Endothelial cell of umbilical vein (primary cell): ENCODE measurements at regions not wholly inside any gene's neighbourhood (a gene's known extent, or its start where the extent isn't known, plus 50 kb on each side); places are given as distances from the start of the nearest gene placed in this dataset.

Source experiments
- BruUV-seq: library from RNA; stranded (reverse); fragments of 400-500 nt; replicated peaks from 2 replicates; lab custom pipeline; 2021; lab: Mats Ljungman, UMichigan
- CTCF ChIA-PET: fragments of 300-600, 350-600 bp; sonication (Branson Sonifier 250); formaldehyde crosslinking; loops from one replicate; lab custom pipeline; 2021; ENCODE audit warnings: antibody characterized with exemption, inconsistent platforms; lab: Charles Lee
- POLR2A ChIA-PET: fragments of 300-600, 350-600 bp; sonication (Branson Sonifier 250); formaldehyde crosslinking; loops from one replicate; lab custom pipeline; 2021; ENCODE audit warnings: antibody characterized with exemption, inconsistent platforms; lab: Charles Lee
- DNase-seq: peaks from one replicate; pipeline ENCODE4 v3.0.0-alpha.2; 2011; ENCODE audit warnings: low read depth, low spot score
- FAIRE-seq: peaks from 2 replicates; lab custom pipeline; 2011; peaks lifted over from hg19 to GRCh38; lab: Jason Lieb, UNC
- H2AFZ ChIP-seq: 2 replicates; pipeline ENCODE4 v1.6.0; 2012; ENCODE audit warnings: low read depth, low read length, control low read depth, inconsistent platforms
- H3K27ac ChIP-seq: 2 replicates; pipeline ENCODE4 v1.5.1; 2011; ENCODE audit warnings: low read depth, mild to moderate bottlenecking, control low read depth, low read length, moderate library complexity; ENCODE audit not compliant: insufficient read depth
- H3K27me3 ChIP-seq, 2 experiments: 2 replicates each; pipeline versions ENCODE4 v1.6.0 to v1.6.1; 2011; ENCODE audit warnings: low read length in 2 of 2, mixed read lengths in 1 of 2; ENCODE audit not compliant: control insufficient read depth in 2 of 2, insufficient read depth in 2 of 2
- H3K36me3 ChIP-seq, 2 experiments: 2 replicates in 1 of 2; 3 replicates in 1 of 2; pipeline ENCODE4 v1.5.1; 2011; ENCODE audit warnings: low read length in 2 of 2, mild to moderate bottlenecking in 1 of 2, moderate library complexity in 1 of 2; ENCODE audit not compliant: control insufficient read depth in 2 of 2, insufficient read depth in 2 of 2; ENCODE audit errors: extremely low read depth in 1 of 2
- H3K4me1 ChIP-seq: 3 replicates; pipeline ENCODE4 v1.5.1; 2011; ENCODE audit warnings: mild to moderate bottlenecking, low read length; ENCODE audit not compliant: control insufficient read depth, insufficient read depth; ENCODE audit errors: extremely low read depth
- H3K4me2 ChIP-seq: 2 replicates; pipeline ENCODE4 v1.6.1; 2011; ENCODE audit warnings: low read length, control low read depth, mixed read lengths; ENCODE audit not compliant: insufficient read depth
- H3K4me3 ChIP-seq, 3 experiments: fragments of 200-600 bp in 1 of 3; sonication (generic), shearing (Covaris generic) in 1 of 3; replicated peaks in 1 of 3; 2 replicates each; pipeline ENCODE4 v1.5.1; 2011 to 2016; ENCODE audit warnings: control low read depth in 3 of 3, low read length in 3 of 3, mild to moderate bottlenecking in 2 of 3, inconsistent platforms in 1 of 3, low read depth in 1 of 3, moderate library complexity in 1 of 3; ENCODE audit not compliant: insufficient read depth in 1 of 3
- H3K79me2 ChIP-seq: 2 replicates; pipeline ENCODE4 v1.6.0; 2012; ENCODE audit warnings: low read length, inconsistent platforms; ENCODE audit not compliant: control insufficient read depth, insufficient read depth
- H3K9ac ChIP-seq: replicated peaks from 2 replicates; pipeline ENCODE3; 2011; ENCODE audit warnings: low read length, control low read depth; ENCODE audit not compliant: insufficient read depth; ENCODE audit errors: extremely low read depth
- H3K9me1 ChIP-seq: replicated peaks from 3 replicates; pipeline ENCODE4 v1.6.0; 2011; ENCODE audit warnings: mild to moderate bottlenecking, low read length; ENCODE audit not compliant: control insufficient read depth, insufficient read depth; ENCODE audit errors: extremely low read depth
- H3K9me3 ChIP-seq: replicated peaks from 2 replicates; pipeline ENCODE4 v1.5.1; 2012; ENCODE audit warnings: low read length, inconsistent platforms; ENCODE audit not compliant: control insufficient read depth, insufficient read depth
- H4K20me1 ChIP-seq: replicated peaks from 2 replicates; pipeline ENCODE3; 2011; ENCODE audit warnings: mild to moderate bottlenecking, low read length; ENCODE audit not compliant: control insufficient read depth, insufficient read depth; ENCODE audit errors: extremely low read depth
- EZH2 ChIP-seq: IDR thresholded peaks from 2 replicates; pipeline ENCODE4 v1.6.1; 2012; ENCODE audit warnings: borderline replicate concordance, low read depth, mild to moderate bottlenecking, moderate library complexity, low read length, inconsistent platforms; ENCODE audit not compliant: severe bottlenecking
- FOS ChIP-seq: IDR thresholded peaks from 2 replicates; pipeline ENCODE4 v1.6.1; 2011; ENCODE audit warnings: mild to moderate bottlenecking, low read length, moderate library complexity, borderline replicate concordance; ENCODE audit not compliant: insufficient read depth
- GATA2 ChIP-seq: IDR thresholded peaks from 2 replicates; pipeline ENCODE4 v1.7.0; 2011; ENCODE audit warnings: low read depth, mild to moderate bottlenecking, moderate library complexity, mixed read lengths, low read length; ENCODE audit not compliant: insufficient read length, insufficient read depth
- JUN ChIP-seq: IDR thresholded peaks from 2 replicates; pipeline ENCODE4 v1.6.1; 2011; ENCODE audit warnings: borderline replicate concordance, low read depth; ENCODE audit not compliant: insufficient read length, insufficient read depth
- MYC ChIP-seq: IDR thresholded peaks from one replicate; pipeline ENCODE4 v1.6.1; 2011; ENCODE audit warnings: mild to moderate bottlenecking, low read depth, low read length
- POLR2A ChIP-seq: IDR thresholded peaks from 2 replicates; pipeline ENCODE4 v1.6.1; 2012; ENCODE audit warnings: low read depth, mild to moderate bottlenecking, control low read depth, low read length
- POLR2AphosphoS5 ChIP-seq: IDR thresholded peaks from 2 replicates; pipeline ENCODE4 v1.6.1; 2012; ENCODE audit warnings: low read depth, mild to moderate bottlenecking, control low read depth, low read length, moderate library complexity; ENCODE audit not compliant: insufficient read depth
- dilution Hi-C: fragments of 300-500 bp; cut with MboI; formaldehyde crosslinking; loops from one replicate; pipeline ENCODE4 v1.15.0; 2019; ENCODE audit warnings: low sequenced_read_pairs; ENCODE audit not compliant: extremely low pct_ligation_motif_present
- intact Hi-C: fragments of 100-400 bp; cut with micrococcal nuclease; formaldehyde crosslinking; loops from one replicate; pipeline ENCODE4 v1.10.0; 2022
- TF ChIP-seq, protein P1 (sequence below): IDR thresholded peaks from 2 replicates; pipeline ENCODE4 v1.6.1; 2011; ENCODE audit not compliant: insufficient read depth, insufficient read length
- TF ChIP-seq, protein P2 (sequence below), 2 donors: IDR thresholded peaks; 1 replicate in 1 of 2; 2 replicates in 1 of 2; pipeline ENCODE4 v1.5.1; 2011; ENCODE audit warnings: low read length in 2 of 2, mild to moderate bottlenecking in 2 of 2, moderate library complexity in 2 of 2, control low read depth in 1 of 2, inconsistent platforms in 1 of 2, low read depth in 1 of 2; ENCODE audit not compliant: insufficient read depth in 1 of 2; ENCODE audit errors: extremely low read depth in 1 of 2

DNA sequence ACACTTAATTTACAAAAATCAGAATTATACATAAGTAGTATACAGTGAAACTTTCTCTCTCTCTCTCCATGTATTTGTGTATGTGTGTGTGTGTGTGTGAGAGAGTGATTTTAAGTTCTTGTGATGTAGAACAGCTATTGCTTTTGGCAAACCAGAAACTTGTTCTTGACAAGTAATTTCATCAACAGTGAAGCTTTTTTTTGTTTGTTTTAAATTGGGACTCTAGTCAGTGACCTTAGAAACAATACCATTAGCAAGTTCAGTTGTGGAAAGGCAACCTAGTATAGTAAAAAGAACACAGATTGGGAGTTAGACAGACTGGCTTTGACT, 319.1 kb downstream of the PTEN start:
- H3K36me3 ChIP-seq = no peaks in the 10 kb centered on the region
- no peak overlapping the region for H3K4me3 ChIP-seq
- no peaks in the 10 kb centered on the region for H4K20me1 ChIP-seq
- H3K27ac ChIP-seq = no peak overlapping the region
- no peak overlapping the region for H2AFZ ChIP-seq
- ChIA-PET POLR2A (no interaction called here), CTCF (interaction anchor here (1.0 kb wide), 1 partner anchor 204 kb away, joined by 3 read pairs; no protein-coding TSS in a partner anchor)
- H3K9me3 ChIP-seq = no peaks in the 10 kb centered on the region
- FAIRE-seq (no peak), DNase-seq (no peak)
- no peaks in the 10 kb centered on the region for H3K27me3 ChIP-seq
- no TSS peak for BruUV-seq
- no peak for TF ChIP-seq POLR2A
- TF ChIP-seq, protein P1, sequence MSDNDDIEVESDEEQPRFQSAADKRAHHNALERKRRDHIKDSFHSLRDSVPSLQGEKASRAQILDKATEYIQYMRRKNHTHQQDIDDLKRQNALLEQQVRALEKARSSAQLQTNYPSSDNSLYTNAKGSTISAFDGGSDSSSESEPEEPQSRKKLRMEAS = no peak
- no peak for TF ChIP-seq FOS
- TF ChIP-seq JUN = no peak
- no peak for TF ChIP-seq GATA2
- TF ChIP-seq POLR2AphosphoS5 = no peak
- no peaks in the 10 kb centered on the region for H3K79me2 ChIP-seq
- no peak overlapping the region for H3K4me2 ChIP-seq
- dilution Hi-C loops (no loop called here), intact Hi-C loops (no loop called here)
- no peaks in the 10 kb centered on the region for H3K9me1 ChIP-seq
- no peaks in the 10 kb centered on the region for H3K4me1 ChIP-seq
- H3K9ac ChIP-seq = no peak overlapping the region

DNA sequence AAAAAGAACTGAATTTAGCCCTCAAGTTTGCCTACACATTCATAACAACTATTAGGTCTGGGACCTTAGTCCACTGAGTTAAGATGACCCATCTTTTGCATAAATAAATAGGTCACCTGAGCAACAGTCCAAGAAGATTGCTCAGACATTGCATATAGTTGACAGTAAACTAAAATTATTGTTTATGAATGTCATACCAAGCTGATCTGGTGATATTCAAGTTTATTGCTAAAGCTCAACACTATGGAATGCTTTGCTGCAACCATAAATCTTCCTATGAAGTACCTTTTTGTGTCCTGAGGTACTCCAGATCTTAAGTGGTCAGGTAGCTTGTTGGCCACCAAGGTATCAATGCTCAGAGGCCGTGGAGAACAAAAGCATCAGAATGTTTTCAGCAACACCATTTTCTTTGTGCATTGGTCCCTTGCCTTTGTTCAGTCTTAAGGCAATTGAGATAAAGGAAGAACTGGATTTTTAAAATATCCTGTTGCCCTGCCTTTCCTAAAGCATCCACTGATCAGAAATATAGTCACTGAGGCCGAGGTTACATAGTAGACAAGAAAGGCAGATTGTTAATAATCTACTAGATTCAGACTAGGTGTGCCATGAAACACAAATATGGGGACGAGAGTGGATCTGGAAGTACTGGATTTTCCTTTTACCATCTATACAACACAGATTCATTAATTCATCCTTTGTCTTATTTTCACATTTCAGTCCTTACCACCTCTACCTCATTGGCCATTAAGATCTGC, 321.3 kb downstream of the PTEN start:
- no TSS peak for BruUV-seq
- CTCF ChIA-PET = interaction anchor here (1.0 kb wide), 1 partner anchor 59 kb away, joined by 3 read pairs; no protein-coding TSS in a partner anchor
- FAIRE-seq = no peak
- Histone ChIP-seq H3K4me3 (no peak overlapping the region), H3K27ac (no peak overlapping the region), H3K4me2 (no peak overlapping the region), H3K4me1 (no peaks in the 10 kb centered on the region), H3K79me2 (no peaks in the 10 kb centered on the region), H3K9ac (no peak overlapping the region), H3K36me3 (no peaks in the 10 kb centered on the region), H2AFZ (no peak overlapping the region), H4K20me1 (no peaks in the 10 kb centered on the region), H3K9me1 (no peaks in the 10 kb centered on the region), H3K27me3 (no peaks in the 10 kb centered on the region), H3K9me3 (no peaks in the 10 kb centered on the region)
- POLR2A ChIA-PET = no interaction called here
- intact Hi-C loops (no loop called here), dilution Hi-C loops (no loop called here)
- TF ChIP-seq, protein P1 = no peak
- no peak for TF ChIP-seq POLR2AphosphoS5
- TF ChIP-seq GATA2 = no peak
- no peak for TF ChIP-seq POLR2A
- no peak for TF ChIP-seq FOS
- TF ChIP-seq, protein P2, sequence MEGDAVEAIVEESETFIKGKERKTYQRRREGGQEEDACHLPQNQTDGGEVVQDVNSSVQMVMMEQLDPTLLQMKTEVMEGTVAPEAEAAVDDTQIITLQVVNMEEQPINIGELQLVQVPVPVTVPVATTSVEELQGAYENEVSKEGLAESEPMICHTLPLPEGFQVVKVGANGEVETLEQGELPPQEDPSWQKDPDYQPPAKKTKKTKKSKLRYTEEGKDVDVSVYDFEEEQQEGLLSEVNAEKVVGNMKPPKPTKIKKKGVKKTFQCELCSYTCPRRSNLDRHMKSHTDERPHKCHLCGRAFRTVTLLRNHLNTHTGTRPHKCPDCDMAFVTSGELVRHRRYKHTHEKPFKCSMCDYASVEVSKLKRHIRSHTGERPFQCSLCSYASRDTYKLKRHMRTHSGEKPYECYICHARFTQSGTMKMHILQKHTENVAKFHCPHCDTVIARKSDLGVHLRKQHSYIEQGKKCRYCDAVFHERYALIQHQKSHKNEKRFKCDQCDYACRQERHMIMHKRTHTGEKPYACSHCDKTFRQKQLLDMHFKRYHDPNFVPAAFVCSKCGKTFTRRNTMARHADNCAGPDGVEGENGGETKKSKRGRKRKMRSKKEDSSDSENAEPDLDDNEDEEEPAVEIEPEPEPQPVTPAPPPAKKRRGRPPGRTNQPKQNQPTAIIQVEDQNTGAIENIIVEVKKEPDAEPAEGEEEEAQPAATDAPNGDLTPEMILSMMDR (IDR thresholded peaks at IDR 0.05; ENCODE audit: extremely low read depth in 1 of 2, insufficient read depth in 1 of 2, low read depth in 1 of 2, low read length in 2 of 2) = no peak
- TF ChIP-seq EZH2 = no peak
- no peak for TF ChIP-seq MYC
- DNase-seq = no peak
